SH-SY5Y (cell line): ENCODE measurements at regions not wholly inside any gene's neighbourhood (a gene's known extent, or its start where the extent isn't known, plus 50 kb on each side); places are given as distances from the start of the nearest gene placed in this dataset.

Experiments
- GATA2 ChIP-seq: IDR thresholded peaks from 2 replicates; pipeline ENCODE4 v1.6.1; 2011; ENCODE audit warnings: mild to moderate bottlenecking, low read depth, low read length
- GATA3 ChIP-seq: IDR thresholded peaks from 2 replicates; pipeline ENCODE4 v1.6.1; 2011; ENCODE audit warnings: low read depth, mild to moderate bottlenecking, low read length, moderate library complexity

DNA sequence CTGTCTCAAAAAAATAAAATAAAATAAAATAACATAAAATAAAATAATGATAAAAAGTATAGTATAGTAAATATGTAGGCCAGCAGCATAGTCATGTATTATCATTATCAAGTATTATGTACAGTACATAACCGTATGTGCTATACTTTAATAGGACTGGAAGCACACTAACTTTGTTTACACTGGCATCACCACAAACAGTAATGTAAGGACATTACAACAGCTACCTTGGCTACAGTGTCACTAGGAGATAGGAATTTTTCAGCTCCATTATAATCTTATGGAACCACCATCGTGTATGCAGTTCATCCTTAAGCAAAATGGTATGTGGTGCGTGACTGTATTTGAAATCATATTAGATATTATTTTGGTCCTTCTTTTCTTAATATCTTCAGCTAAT, 1163.5 kb upstream of the LRRTM3 start:
- TF ChIP-seq GATA2 = no peak
- no peak for TF ChIP-seq GATA3
